CD1c-positive myeloid dendritic cell (primary cell): ENCODE measurements at regions not wholly inside any gene's neighbourhood (a gene's known extent, or its start where the extent isn't known, plus 50 kb on each side); places are given as distances from the start of the nearest gene placed in this dataset.

Experiments used
- DNase-seq: peaks from one replicate; pipeline ENCODE4 v3.0.0-alpha.2; 2016; ENCODE audit errors: extremely low spot score

- DNase-seq: no peak
Observed at GRCh38 chr7:91323626-91324158, 59.5 kb downstream of the FZD1 start.

GRCh38 chr7:91324663-91325062, 60.4 kb downstream of the FZD1 start:
- DNase-seq: no peak

- peak; percentile 66 for DNase-seq
Observed at GRCh38 chr7:91325726-91326125, 61.5 kb downstream of the FZD1 start.

GRCh38 chr7:91326516-91327199, 62.4 kb downstream of the FZD1 start:
- DNase-seq: peak; percentile 12

- DNase-seq: peak; percentile 72
Observed at GRCh38 chr7:91327346-91327745, 63.1 kb downstream of the FZD1 start.

- no peak for DNase-seq
Observed at GRCh38 chr7:91329571-91329970, 65.3 kb downstream of the FZD1 start.

- no peak for DNase-seq
Observed at GRCh38 chr7:91330191-91330808, 66.1 kb downstream of the FZD1 start.

- DNase-seq: peak; percentile 14
Observed at GRCh38 chr7:91330866-91331265, 66.6 kb downstream of the FZD1 start.

GRCh38 chr7:91336106-91336505, 71.9 kb downstream of the FZD1 start:
- DNase-seq: no peak

GRCh38 chr7:91338226-91339020, 74.2 kb downstream of the FZD1 start:
- DNase-seq: no peak

GRCh38 chr7:91342346-91342745, 78.1 kb downstream of the FZD1 start:
- DNase-seq: no peak

GRCh38 chr7:91343420-91343960, 79.3 kb downstream of the FZD1 start:
- no peak for DNase-seq

- DNase-seq: no peak
Observed at GRCh38 chr7:91343996-91344629, 79.9 kb downstream of the FZD1 start.

- DNase-seq: no peak
Observed at GRCh38 chr7:91344911-91345310, 80.7 kb downstream of the FZD1 start.

GRCh38 chr7:91345449-91345848, 81.2 kb downstream of the FZD1 start:
- peak; percentile 51 for DNase-seq

GRCh38 chr7:91346426-91346825, 82.2 kb downstream of the FZD1 start:
- no peak for DNase-seq

GRCh38 chr7:91347290-91347689, 83.1 kb downstream of the FZD1 start:
- no peak for DNase-seq

- no peak for DNase-seq
Observed at GRCh38 chr7:91348711-91349110, 84.5 kb downstream of the FZD1 start.

- DNase-seq: no peak
Observed at GRCh38 chr7:91351374-91351773, 87.1 kb downstream of the FZD1 start.

- DNase-seq: no peak
Observed at GRCh38 chr7:91352091-91352490, 87.9 kb downstream of the FZD1 start.

- no peak for DNase-seq
Observed at GRCh38 chr7:91353848-91354247, 89.6 kb downstream of the FZD1 start.
